ENCODE measurements at regions not wholly inside any gene's neighbourhood (a gene's known extent, or its start where the extent isn't known, plus 50 kb on each side); places are given as distances from the start of the nearest gene placed in this dataset.

DNA sequence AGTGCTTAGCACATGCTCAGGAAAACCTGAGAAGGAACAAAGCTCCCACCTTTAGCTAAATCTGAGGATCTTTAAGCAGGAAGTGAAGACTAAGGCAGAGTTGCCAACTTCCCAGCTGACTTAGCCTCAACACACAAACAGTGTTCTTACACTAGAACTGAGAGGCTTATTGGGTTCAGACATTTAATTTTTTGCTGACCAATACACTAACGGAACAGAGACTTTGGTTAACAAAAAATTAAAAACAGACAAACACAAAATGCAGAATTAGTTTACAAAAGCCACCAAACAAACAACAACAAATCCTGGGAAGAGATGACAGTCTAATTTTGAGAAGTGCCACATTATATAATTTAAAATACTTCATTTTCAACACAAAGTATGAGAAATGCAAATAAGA, 1123.7 kb upstream of the ATXN7L3B start:
- TF ChIP-seq, protein P1, sequence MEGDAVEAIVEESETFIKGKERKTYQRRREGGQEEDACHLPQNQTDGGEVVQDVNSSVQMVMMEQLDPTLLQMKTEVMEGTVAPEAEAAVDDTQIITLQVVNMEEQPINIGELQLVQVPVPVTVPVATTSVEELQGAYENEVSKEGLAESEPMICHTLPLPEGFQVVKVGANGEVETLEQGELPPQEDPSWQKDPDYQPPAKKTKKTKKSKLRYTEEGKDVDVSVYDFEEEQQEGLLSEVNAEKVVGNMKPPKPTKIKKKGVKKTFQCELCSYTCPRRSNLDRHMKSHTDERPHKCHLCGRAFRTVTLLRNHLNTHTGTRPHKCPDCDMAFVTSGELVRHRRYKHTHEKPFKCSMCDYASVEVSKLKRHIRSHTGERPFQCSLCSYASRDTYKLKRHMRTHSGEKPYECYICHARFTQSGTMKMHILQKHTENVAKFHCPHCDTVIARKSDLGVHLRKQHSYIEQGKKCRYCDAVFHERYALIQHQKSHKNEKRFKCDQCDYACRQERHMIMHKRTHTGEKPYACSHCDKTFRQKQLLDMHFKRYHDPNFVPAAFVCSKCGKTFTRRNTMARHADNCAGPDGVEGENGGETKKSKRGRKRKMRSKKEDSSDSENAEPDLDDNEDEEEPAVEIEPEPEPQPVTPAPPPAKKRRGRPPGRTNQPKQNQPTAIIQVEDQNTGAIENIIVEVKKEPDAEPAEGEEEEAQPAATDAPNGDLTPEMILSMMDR (IDR thresholded peaks at IDR 0.05), result no peak
- no peak for TF ChIP-seq POLR2A (IDR thresholded peaks at IDR 0.05)
- TF ChIP-seq EP300 (IDR thresholded peaks at IDR 0.05), result no peak

Measured in tibial nerve (tissue), 4 donors.